ENCODE measurements at regions not wholly inside any gene's neighbourhood (a gene's known extent, or its start where the extent isn't known, plus 50 kb on each side); places are given as distances from the start of the nearest gene placed in this dataset.

GRCh38 chr4:181821039-181822004 is 421.9 kb upstream of the TENM3 start:
- no peak overlapping the region for H3K4me2 ChIP-seq (ENCODE audit: control insufficient read depth, insufficient read depth)
- TF ChIP-seq ZSCAN29 (IDR thresholded peaks at IDR 0.05) (no peak), YBX1 (IDR thresholded peaks at IDR 0.05) (no peak), RFX5 (IDR thresholded peaks at IDR 0.05; ENCODE audit: low read depth, low read length) (no peak), BACH1 (IDR thresholded peaks at IDR 0.05; ENCODE audit: borderline replicate concordance) (no peak), RCOR1 (conservative IDR thresholded peaks at IDR 0.05; ENCODE audit: low read depth, low read length) (no peak), EP300 (IDR thresholded peaks at IDR 0.05; ENCODE audit: borderline replicate concordance in 1 of 2, control insufficient read depth in 1 of 2, low read depth in 2 of 2, low read length in 2 of 2) (no peak), MXI1 (IDR thresholded peaks at IDR 0.05; ENCODE audit: low read depth, low read length) (no peak), TBL1XR1 (IDR thresholded peaks at IDR 0.05; ENCODE audit: low read depth, low read length) (no peak), ZNF217 (IDR thresholded peaks at IDR 0.05) (no peak), EGR1 (IDR thresholded peaks at IDR 0.05; ENCODE audit: borderline replicate concordance in 1 of 2, low read depth in 2 of 2, low read length in 2 of 2) (no peak), IRF5 (IDR thresholded peaks at IDR 0.05; ENCODE audit: borderline replicate concordance) (no peak), CBFB (IDR thresholded peaks at IDR 0.05; ENCODE audit: low read depth) (no peak), SREBF1 (IDR thresholded peaks at IDR 0.05; ENCODE audit: low read length) (no peak), SMARCA5 (IDR thresholded peaks at IDR 0.05) (no peak)
- H3K4me1 ChIP-seq (ENCODE audit: control insufficient read depth, insufficient read depth, low read length): no peaks in the 10 kb centered on the region
- ChIA-PET SMC1A (ENCODE audit: uncharacterized antibody, unreplicated experiment) (interaction anchor here (0.6 to 1.0 kb wide), 2 partner anchors 10 to 148 kb away, joined by 3 read pairs; no protein-coding TSS in a partner anchor), POLR2A (no interaction called here), CTCF (no interaction called here), RAD21 (ENCODE audit: unreplicated experiment) (no interaction called here)
- no peak overlapping the region for H3K27ac ChIP-seq (ENCODE audit: control insufficient read depth, insufficient read depth)
- BruUV-seq (replicated peaks): no TSS peak
- H3K36me3 ChIP-seq (ENCODE audit: control insufficient read depth in 2 of 2, insufficient read depth in 2 of 2, low read length in 1 of 2): no peaks in the 10 kb centered on the region
- ATAC-seq (peak; percentile 67), FAIRE-seq (no peak), DNase-seq (ENCODE audit: low read depth, low spot score) (no peak)
- H3K79me2 ChIP-seq (ENCODE audit: control insufficient read depth, insufficient read depth, low read length): no peaks in the 10 kb centered on the region
- H4K20me1 ChIP-seq (ENCODE audit: control insufficient read depth, insufficient read depth): no peaks in the 10 kb centered on the region
- 30% methylated on average over 11 of the region's 11 CpGs for WGBS (ENCODE audit: insufficient coverage, insufficient replicate concordance, low lambda C conversion rate, missing lambda C conversion rate)
- H3K9me3 ChIP-seq (replicated peaks; ENCODE audit: control insufficient read depth, insufficient read depth, low read length): no peaks in the 10 kb centered on the region
- in situ Hi-C loops (cut with MboI) (no loop called here), intact Hi-C loops (cut with micrococcal nuclease; ENCODE audit: unreplicated experiment) (no loop called here)
- no peak overlapping the region for H2AFZ ChIP-seq (ENCODE audit: control insufficient read depth, low read depth, low read length)
- H3K9ac ChIP-seq (ENCODE audit: control insufficient read depth, insufficient read depth, low read length): no peak overlapping the region
- H3K4me3 ChIP-seq: no peak overlapping the region
- H3K27me3 ChIP-seq (replicated peaks in 1 of 2; ENCODE audit: control insufficient read depth in 2 of 2, insufficient read depth in 2 of 2, low read length in 1 of 2): no peaks in the 10 kb centered on the region

Measured in GM12878 (cell line).